ENCODE measurements at regions not wholly inside any gene's neighbourhood (a gene's known extent, or its start where the extent isn't known, plus 50 kb on each side); places are given as distances from the start of the nearest gene placed in this dataset.

- TF ChIP-seq ZBTB12 (CRISPR knock-in tag; IDR thresholded peaks at IDR 0.05) (no peak), PRPF4 (IDR thresholded peaks at IDR 0.05; ENCODE audit: insufficient read depth, low read depth, low read length, poor library complexity, severe bottlenecking) (no peak), TAF15 (IDR thresholded peaks at IDR 0.05; ENCODE audit: low read depth, low read length) (no peak), NCOA6 (IDR thresholded peaks at IDR 0.05) (no peak), ZNF77 (CRISPR knock-in tag; IDR thresholded peaks at IDR 0.05) (no peak), ARID1B (IDR thresholded peaks at IDR 0.05) (no peak), ZBTB40 (IDR thresholded peaks at IDR 0.05) (no peak), ZBTB40 (CRISPR knock-in tag; IDR thresholded peaks at IDR 0.05) (no peak)
Observed at GRCh38 chr4:112982680-112983079, 66.8 kb upstream of the ANK2 start (continued).
